ENCODE measurements at regions not wholly inside any gene's neighbourhood (a gene's known extent, or its start where the extent isn't known, plus 50 kb on each side); places are given as distances from the start of the nearest gene placed in this dataset.

GRCh38 chr22:48303369-48303725, 1524.3 kb downstream of the BRD1 start:
- no peaks in the 10 kb centered on the region for H3K9me3 ChIP-seq
- H3K4me1 ChIP-seq = no peaks in the 10 kb centered on the region
- no peak for DNase-seq (ENCODE audit: low spot score in 2 of 2)
- H3K27me3 ChIP-seq = no peaks in the 10 kb centered on the region
- no peak overlapping the region for H3K27ac ChIP-seq
- H3K36me3 ChIP-seq = no peaks in the 10 kb centered on the region
- WGBS, 2 donors = 71 to 80% methylated on average over 5 of the region's 5 CpGs
- no peak overlapping the region for H3K4me3 ChIP-seq
- TF ChIP-seq CTCF (IDR thresholded peaks at IDR 0.05) = no peak
- no peak for TF ChIP-seq EP300 (IDR thresholded peaks at IDR 0.05)
- no peak for TF ChIP-seq POLR2A (IDR thresholded peaks at IDR 0.05)

- H3K4me1 ChIP-seq = no peaks in the 10 kb centered on the region
- no peak for DNase-seq (ENCODE audit: low spot score in 2 of 2)
- H3K27me3 ChIP-seq = no peaks in the 10 kb centered on the region
- H3K36me3 ChIP-seq = no peaks in the 10 kb centered on the region
- TF ChIP-seq EP300 (IDR thresholded peaks at IDR 0.05) (no peak), CTCF (IDR thresholded peaks at IDR 0.05) (no peak), POLR2A (IDR thresholded peaks at IDR 0.05) (no peak)
- WGBS, 2 donors = 77 to 79% methylated on average over 15 of the region's 20 CpGs
- H3K9me3 ChIP-seq = no peaks in the 10 kb centered on the region
- no peak overlapping the region for H3K27ac ChIP-seq
- H3K4me3 ChIP-seq = no peak overlapping the region
Observed at GRCh38 chr22:48302657-48303368, 1524.9 kb downstream of the BRD1 start.

GRCh38 chr22:48301908-48302307, 1525.8 kb downstream of the BRD1 start:
- no peaks in the 10 kb centered on the region for H3K4me1 ChIP-seq
- no peak for TF ChIP-seq EP300 (IDR thresholded peaks at IDR 0.05)
- no peak for TF ChIP-seq CTCF (IDR thresholded peaks at IDR 0.05)
- TF ChIP-seq POLR2A (IDR thresholded peaks at IDR 0.05) = no peak
- 89 to 91% methylated on average over 8 of the region's 8 CpGs for WGBS, 2 donors

GRCh38 chr22:48301421-48301820, 1526.3 kb downstream of the BRD1 start:
- no peaks in the 10 kb centered on the region for H3K4me1 ChIP-seq
- H3K36me3 ChIP-seq = no peaks in the 10 kb centered on the region
- 78 to 85% methylated on average over 11 of the region's 11 CpGs for WGBS, 2 donors
- H3K9me3 ChIP-seq = no peaks in the 10 kb centered on the region
- H3K4me3 ChIP-seq = no peak overlapping the region
- TF ChIP-seq POLR2A (IDR thresholded peaks at IDR 0.05) (no peak), EP300 (IDR thresholded peaks at IDR 0.05) (no peak), CTCF (IDR thresholded peaks at IDR 0.05) (no peak)
- no peak overlapping the region for H3K27ac ChIP-seq
- DNase-seq (ENCODE audit: low spot score in 2 of 2) = no peak
- H3K27me3 ChIP-seq = no peaks in the 10 kb centered on the region

More at GRCh38 chr22:48301908-48302307, 1525.8 kb downstream of the BRD1 start:
- Histone ChIP-seq H3K9me3 (no peaks in the 10 kb centered on the region), H3K27me3 (no peaks in the 10 kb centered on the region), H3K36me3 (no peaks in the 10 kb centered on the region), H3K27ac (no peak overlapping the region), H3K4me3 (no peak overlapping the region)
- DNase-seq (ENCODE audit: low spot score in 2 of 2) = no peak

- no peak for DNase-seq (ENCODE audit: low spot score in 2 of 2)
- Histone ChIP-seq H3K4me3 (no peak overlapping the region), H3K4me1 (no peaks in the 10 kb centered on the region), H3K9me3 (no peaks in the 10 kb centered on the region), H3K27ac (no peak overlapping the region), H3K36me3 (no peaks in the 10 kb centered on the region), H3K27me3 (no peaks in the 10 kb centered on the region)
- no peak for TF ChIP-seq POLR2A (IDR thresholded peaks at IDR 0.05)
- no peak for TF ChIP-seq CTCF (IDR thresholded peaks at IDR 0.05)
- TF ChIP-seq EP300 (IDR thresholded peaks at IDR 0.05) = no peak
- WGBS, 2 donors = 86 to 89% methylated on average over 11 of the region's 11 CpGs
Observed at GRCh38 chr22:48300877-48301276, 1526.8 kb downstream of the BRD1 start.

All from tibial nerve (tissue), 4 donors.